SK-N-SH (cell line): ENCODE measurements at regions not wholly inside any gene's neighbourhood (a gene's known extent, or its start where the extent isn't known, plus 50 kb on each side); places are given as distances from the start of the nearest gene placed in this dataset.

Source experiments
- EP300 ChIP-seq, 2 experiments: IDR thresholded peaks; 2 replicates each; pipeline versions ENCODE4 v1.4.0 to v1.6.1; 2012; ENCODE audit warnings: borderline replicate concordance in 1 of 2, low read depth in 1 of 2, low read length in 1 of 2
- TF ChIP-seq, protein P1 (sequence below): fragments of 200-600 bp; sonication (generic); IDR thresholded peaks from 2 replicates; pipeline ENCODE4 v1.6.1; 2017; ENCODE audit warnings: antibody characterized with exemption, mild to moderate bottlenecking, moderate library complexity
- TF ChIP-seq, protein P2 (sequence below): IDR thresholded peaks from 2 replicates; pipeline ENCODE4 v1.6.1; 2012; ENCODE audit warnings: mild to moderate bottlenecking, low read depth, low read length, moderate library complexity

GRCh38 chr15:70206668-70207067 lies 109.0 kb upstream of the TLE3 start:
- TF ChIP-seq, protein P1, sequence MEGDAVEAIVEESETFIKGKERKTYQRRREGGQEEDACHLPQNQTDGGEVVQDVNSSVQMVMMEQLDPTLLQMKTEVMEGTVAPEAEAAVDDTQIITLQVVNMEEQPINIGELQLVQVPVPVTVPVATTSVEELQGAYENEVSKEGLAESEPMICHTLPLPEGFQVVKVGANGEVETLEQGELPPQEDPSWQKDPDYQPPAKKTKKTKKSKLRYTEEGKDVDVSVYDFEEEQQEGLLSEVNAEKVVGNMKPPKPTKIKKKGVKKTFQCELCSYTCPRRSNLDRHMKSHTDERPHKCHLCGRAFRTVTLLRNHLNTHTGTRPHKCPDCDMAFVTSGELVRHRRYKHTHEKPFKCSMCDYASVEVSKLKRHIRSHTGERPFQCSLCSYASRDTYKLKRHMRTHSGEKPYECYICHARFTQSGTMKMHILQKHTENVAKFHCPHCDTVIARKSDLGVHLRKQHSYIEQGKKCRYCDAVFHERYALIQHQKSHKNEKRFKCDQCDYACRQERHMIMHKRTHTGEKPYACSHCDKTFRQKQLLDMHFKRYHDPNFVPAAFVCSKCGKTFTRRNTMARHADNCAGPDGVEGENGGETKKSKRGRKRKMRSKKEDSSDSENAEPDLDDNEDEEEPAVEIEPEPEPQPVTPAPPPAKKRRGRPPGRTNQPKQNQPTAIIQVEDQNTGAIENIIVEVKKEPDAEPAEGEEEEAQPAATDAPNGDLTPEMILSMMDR, result no peak
- no peak for TF ChIP-seq EP300 (IDR thresholded peaks at IDR 0.05; ENCODE audit: borderline replicate concordance in 1 of 2, low read depth in 1 of 2, low read length in 1 of 2)
- TF ChIP-seq, protein P2, sequence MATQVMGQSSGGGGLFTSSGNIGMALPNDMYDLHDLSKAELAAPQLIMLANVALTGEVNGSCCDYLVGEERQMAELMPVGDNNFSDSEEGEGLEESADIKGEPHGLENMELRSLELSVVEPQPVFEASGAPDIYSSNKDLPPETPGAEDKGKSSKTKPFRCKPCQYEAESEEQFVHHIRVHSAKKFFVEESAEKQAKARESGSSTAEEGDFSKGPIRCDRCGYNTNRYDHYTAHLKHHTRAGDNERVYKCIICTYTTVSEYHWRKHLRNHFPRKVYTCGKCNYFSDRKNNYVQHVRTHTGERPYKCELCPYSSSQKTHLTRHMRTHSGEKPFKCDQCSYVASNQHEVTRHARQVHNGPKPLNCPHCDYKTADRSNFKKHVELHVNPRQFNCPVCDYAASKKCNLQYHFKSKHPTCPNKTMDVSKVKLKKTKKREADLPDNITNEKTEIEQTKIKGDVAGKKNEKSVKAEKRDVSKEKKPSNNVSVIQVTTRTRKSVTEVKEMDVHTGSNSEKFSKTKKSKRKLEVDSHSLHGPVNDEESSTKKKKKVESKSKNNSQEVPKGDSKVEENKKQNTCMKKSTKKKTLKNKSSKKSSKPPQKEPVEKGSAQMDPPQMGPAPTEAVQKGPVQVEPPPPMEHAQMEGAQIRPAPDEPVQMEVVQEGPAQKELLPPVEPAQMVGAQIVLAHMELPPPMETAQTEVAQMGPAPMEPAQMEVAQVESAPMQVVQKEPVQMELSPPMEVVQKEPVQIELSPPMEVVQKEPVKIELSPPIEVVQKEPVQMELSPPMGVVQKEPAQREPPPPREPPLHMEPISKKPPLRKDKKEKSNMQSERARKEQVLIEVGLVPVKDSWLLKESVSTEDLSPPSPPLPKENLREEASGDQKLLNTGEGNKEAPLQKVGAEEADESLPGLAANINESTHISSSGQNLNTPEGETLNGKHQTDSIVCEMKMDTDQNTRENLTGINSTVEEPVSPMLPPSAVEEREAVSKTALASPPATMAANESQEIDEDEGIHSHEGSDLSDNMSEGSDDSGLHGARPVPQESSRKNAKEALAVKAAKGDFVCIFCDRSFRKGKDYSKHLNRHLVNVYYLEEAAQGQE, result no peak
